Stomach smooth muscle (tissue), 2 donors: ENCODE measurements at regions not wholly inside any gene's neighbourhood (a gene's known extent, or its start where the extent isn't known, plus 50 kb on each side); places are given as distances from the start of the nearest gene placed in this dataset.

ENCODE experiments used
- H3K27ac ChIP-seq: one replicate; pipeline ENCODE4 v1.7.0; 2013; ENCODE audit warnings: mild to moderate bottlenecking, low read length, inconsistent platforms
- H3K27me3 ChIP-seq, 2 donors: one replicate each; pipeline ENCODE4 v1.7.0; 2013; ENCODE audit warnings: low read length in 2 of 2; ENCODE audit not compliant: insufficient read depth in 2 of 2, control insufficient read depth in 1 of 2
- H3K36me3 ChIP-seq, 2 donors: one replicate each; pipeline ENCODE4 v1.7.0; 2013; ENCODE audit warnings: low read length in 2 of 2; ENCODE audit not compliant: control insufficient read depth in 2 of 2, insufficient read depth in 2 of 2
- H3K4me1 ChIP-seq: one replicate; pipeline ENCODE4 v1.7.0; 2013; ENCODE audit warnings: low read length; ENCODE audit not compliant: control insufficient read depth, insufficient read depth
- H3K4me3 ChIP-seq, 2 donors: one replicate each; pipeline ENCODE4 v1.7.0; 2013; ENCODE audit warnings: low read length in 2 of 2
- H3K9ac ChIP-seq, 2 donors: one replicate each; pipeline ENCODE4 v1.7.0; 2013; ENCODE audit warnings: low read length in 2 of 2, mild to moderate bottlenecking in 1 of 2
- H3K9me3 ChIP-seq, 2 donors: one replicate each; pipeline ENCODE4 v1.7.0; 2013; ENCODE audit warnings: low read length in 2 of 2; ENCODE audit not compliant: control insufficient read depth in 2 of 2
- donor health status: healthy.
- donor health status: Pancreatic carcinoma.

DNA sequence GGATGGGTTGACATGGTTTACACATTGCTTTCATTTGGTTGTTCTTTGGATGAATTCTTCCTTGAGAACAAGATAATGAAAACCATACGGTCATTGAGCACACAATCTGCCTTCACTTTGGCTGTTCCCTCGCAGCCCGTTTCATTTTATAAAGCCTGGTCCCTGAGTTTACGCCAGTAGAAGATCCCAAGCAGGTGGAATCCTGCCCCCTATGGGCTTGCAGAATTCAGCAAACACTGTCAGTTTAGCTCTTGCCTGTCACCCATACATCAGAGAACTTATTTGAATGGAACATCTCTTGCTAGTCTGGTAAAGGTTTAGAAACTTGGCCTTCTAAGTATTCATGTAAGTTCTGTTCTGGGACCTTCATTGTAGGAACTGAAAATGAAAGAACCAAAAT, 666.4 kb upstream of the ZEB2 start:
- Histone ChIP-seq H3K27me3 (no peaks in the 10 kb centered on the region), H3K4me3 (no peak overlapping the region), H3K9me3 (no peaks in the 10 kb centered on the region), H3K9ac (no peak overlapping the region), H3K4me1 (no peaks in the 10 kb centered on the region), H3K27ac (no peak overlapping the region), H3K36me3 (no peaks in the 10 kb centered on the region)

DNA sequence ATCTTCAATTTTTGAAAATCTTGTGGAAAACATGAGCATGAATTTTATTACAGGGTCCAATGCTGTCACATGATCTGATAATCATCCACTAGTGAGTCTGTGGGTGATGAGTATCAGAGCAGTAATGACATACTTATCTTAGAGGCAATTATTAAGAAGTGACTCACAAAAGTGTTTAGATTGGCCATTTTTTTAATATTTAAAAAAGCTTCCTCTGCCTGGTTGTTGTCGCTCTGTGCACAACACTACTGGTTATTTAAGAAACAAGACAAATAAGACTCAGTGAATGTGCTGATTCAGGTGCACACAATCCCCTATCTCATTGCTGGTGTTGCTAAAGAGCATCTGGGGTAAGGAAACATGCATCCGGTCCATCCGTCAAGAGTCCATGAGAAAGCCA, 665.8 kb upstream of the ZEB2 start:
- Histone ChIP-seq H3K27ac (no peak overlapping the region), H3K36me3 (no peaks in the 10 kb centered on the region), H3K9me3 (no peaks in the 10 kb centered on the region), H3K4me1 (no peaks in the 10 kb centered on the region), H3K4me3 (no peak overlapping the region), H3K9ac (no peak overlapping the region), H3K27me3 (no peaks in the 10 kb centered on the region)

DNA sequence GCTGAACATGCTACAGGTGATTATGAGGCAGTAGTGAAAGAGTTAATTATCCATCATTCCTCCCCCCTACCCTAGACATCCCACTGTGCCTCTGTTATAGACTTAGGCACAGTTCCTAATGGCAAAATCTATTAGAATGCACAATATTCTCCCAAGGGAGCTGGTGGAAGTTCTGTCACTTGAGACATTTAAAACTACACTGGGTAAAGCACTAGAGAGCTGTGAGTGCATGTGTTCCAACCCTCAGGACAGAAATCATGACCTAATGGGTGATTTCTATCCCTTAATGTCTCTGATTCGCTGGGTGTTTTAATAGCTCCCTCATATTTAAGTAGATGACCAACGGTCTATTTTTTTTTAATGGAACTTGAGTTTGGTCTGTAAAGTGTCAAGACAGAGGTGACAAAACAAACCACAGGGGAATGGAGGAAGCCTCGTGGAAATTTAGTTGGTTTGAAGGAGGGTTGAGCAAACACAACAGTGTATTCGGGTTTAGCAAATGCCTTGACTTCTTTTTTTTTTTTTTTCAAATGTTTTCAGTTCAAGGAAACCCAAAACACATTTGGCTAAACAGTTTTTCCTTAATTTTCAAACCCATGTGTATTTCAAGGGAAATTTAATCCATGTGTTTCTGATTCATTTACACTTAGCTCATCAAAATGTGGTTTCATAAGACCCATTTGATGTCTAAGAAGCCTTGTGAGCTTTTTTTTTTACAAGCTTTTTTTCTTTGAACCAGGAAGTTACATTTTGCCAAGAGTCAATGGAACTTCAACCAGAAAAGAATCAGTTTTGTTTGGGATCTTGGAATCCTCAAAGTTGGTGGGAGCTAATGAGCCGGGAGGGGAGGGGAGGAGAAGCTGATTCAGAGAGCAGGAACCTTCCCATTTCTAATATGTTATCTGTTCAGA, 665.1 kb upstream of the ZEB2 start:
- no peaks in the 10 kb centered on the region for H3K9me3 ChIP-seq
- H3K27ac ChIP-seq, result no peak overlapping the region
- H3K9ac ChIP-seq, result no peak overlapping the region
- no peaks in the 10 kb centered on the region for H3K27me3 ChIP-seq
- no peaks in the 10 kb centered on the region for H3K4me1 ChIP-seq
- no peak overlapping the region for H3K4me3 ChIP-seq
- H3K36me3 ChIP-seq, result no peaks in the 10 kb centered on the region

DNA sequence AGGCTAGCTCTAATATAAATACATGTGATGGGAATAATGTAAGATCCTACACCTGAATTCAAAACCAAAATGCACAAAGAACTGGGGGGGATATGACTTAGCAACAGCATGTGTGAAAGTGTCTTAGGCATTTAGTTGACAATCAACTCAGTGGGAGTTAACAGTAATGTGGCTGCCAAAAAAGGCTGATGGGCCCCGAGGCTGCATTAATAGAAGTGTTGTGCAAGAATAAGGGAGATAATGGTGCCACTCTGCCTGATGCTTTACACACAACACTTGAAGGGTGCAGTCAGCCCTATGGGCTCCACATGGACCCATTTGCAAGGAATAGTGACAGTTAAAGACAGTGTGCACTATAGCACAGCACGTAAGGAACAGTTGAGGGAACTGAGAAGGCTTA, 649.4 kb upstream of the ZEB2 start:
- Histone ChIP-seq H3K27me3 (no peaks in the 10 kb centered on the region), H3K9ac (no peak overlapping the region), H3K4me3 (no peak overlapping the region), H3K9me3 (no peaks in the 10 kb centered on the region), H3K27ac (no peak overlapping the region), H3K36me3 (no peaks in the 10 kb centered on the region), H3K4me1 (no peaks in the 10 kb centered on the region)

DNA sequence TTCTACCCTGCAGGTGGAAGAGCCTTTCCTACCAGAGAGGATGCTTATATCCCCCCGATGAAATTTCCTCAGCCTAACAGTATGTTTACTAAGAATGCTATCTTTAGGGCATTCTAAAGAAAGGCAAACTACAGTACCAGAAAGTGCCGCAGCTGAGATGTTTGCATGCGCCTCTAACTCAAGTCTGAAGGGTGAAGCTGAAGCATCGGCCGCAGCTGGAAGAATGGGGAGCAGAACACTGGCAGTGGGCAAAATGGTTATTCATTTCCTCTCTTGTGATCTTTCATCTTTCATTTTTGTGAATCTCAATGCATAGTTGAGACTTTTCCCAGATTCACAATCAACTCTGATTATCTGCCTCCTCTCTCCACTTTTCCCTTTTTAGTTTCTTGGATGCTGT, 648.2 kb upstream of the ZEB2 start:
- Histone ChIP-seq H3K36me3 (no peaks in the 10 kb centered on the region), H3K4me3 (no peak overlapping the region), H3K9me3 (no peaks in the 10 kb centered on the region), H3K4me1 (no peaks in the 10 kb centered on the region), H3K27ac (no peak overlapping the region), H3K27me3 (no peaks in the 10 kb centered on the region), H3K9ac (no peak overlapping the region)

DNA sequence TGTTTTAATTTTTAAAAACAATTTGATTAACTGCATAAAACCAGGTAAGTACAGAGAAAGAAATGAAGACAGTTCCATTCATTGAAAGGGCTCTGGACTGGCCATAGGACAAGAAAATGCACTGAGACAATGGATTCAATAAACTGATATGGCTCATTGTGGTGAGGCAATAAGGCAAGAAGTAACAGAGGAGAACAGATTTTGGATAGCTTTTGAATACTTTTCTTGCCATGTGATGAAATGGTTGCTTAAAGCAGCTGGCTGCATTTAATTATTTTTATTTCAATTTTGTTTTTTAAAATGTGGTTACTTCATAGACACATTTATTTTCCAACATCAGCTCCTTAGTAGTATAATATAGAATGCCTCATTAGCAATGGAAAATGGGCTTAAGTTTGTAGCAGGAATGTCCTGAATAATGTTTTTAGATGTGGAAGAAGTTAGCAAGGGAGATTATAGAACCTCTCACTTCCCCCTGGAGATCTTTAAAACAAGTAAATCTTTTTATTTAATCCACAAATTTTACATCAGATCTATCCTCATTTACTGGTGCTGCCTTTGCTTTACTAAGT, 646.9 kb upstream of the ZEB2 start:
- H3K9me3 ChIP-seq, result no peaks in the 10 kb centered on the region
- H3K4me1 ChIP-seq, result no peaks in the 10 kb centered on the region
- no peaks in the 10 kb centered on the region for H3K27me3 ChIP-seq
- no peak overlapping the region for H3K27ac ChIP-seq
- no peak overlapping the region for H3K9ac ChIP-seq
- H3K36me3 ChIP-seq, result no peaks in the 10 kb centered on the region
- H3K4me3 ChIP-seq, result no peak overlapping the region

DNA sequence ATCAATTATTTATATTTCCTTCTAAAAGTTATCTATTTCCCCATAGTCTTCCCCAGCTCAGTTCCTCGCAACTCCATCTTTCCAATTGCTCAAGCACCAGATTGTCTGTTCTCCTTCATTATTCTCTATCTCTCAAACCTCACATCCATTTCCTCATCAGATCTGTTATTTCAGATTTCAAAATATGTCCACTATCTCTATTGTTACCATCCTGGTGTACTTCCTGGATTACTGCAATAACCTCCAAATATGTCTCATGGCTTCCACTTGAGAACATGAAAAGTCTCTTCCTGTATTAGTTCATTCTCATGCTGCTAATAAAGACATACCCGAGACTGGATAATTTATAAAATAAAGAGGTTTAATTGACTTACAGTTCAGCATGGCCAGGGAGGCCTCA, 641.7 kb upstream of the ZEB2 start:
- no peak overlapping the region for H3K27ac ChIP-seq
- no peak overlapping the region for H3K4me3 ChIP-seq

DNA sequence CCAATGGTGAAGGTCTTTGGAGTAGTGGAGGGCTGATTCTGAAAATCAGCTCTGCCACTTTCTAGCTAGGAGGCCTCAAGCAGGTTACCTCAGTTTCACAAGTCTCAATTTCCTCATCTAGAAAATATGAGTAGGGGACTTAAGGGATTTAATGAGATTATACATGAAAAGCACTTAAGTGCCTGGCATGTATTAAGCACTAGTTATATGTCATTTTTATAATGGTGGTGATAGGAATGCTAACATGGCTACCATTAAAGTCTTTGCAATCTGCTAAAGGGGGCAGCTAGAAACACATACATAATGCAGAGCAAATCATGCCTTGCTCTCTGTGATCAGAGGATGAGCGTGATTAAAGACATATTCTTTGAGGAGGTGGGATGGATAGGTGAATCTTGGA, 640.9 kb upstream of the ZEB2 start:
- no peak overlapping the region for H3K9ac ChIP-seq

More for the DNA sequence above, 641.7 kb upstream of the ZEB2 start:
- Histone ChIP-seq H3K4me1 (peaks cover 6% of the 10 kb centered on the region), H3K27me3 (no peaks in the 10 kb centered on the region), H3K9ac (no peak overlapping the region), H3K9me3 (no peaks in the 10 kb centered on the region), H3K36me3 (no peaks in the 10 kb centered on the region)

DNA sequence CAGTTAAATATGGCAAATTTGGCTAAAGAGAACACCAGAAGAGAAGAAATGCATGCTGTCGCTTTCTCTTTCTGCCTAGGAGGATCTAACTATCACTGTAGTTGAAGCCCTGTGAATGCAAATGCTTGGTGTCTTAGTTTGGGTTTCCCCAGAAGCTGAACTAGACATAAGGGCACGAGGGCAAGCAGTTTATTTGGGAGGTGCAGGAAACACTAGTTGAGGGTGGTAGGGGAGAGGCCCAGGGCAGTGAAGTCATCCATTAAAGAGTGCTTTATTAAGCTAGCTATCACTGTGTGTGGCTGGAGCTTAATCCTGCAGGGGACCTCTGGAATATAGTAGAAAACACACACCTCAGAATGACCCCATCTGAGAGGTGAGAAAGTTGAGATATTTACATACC, 639.8 kb upstream of the ZEB2 start:
- H3K9me3 ChIP-seq, result no peaks in the 10 kb centered on the region
- no peaks in the 10 kb centered on the region for H3K36me3 ChIP-seq
- H3K27me3 ChIP-seq, result no peaks in the 10 kb centered on the region
- no peak overlapping the region for H3K9ac ChIP-seq
- peaks cover 6% of the 10 kb centered on the region for H3K4me1 ChIP-seq
- H3K4me3 ChIP-seq, result no peak overlapping the region
- H3K27ac ChIP-seq, result no peak overlapping the region

More for the DNA sequence above, 640.9 kb upstream of the ZEB2 start:
- Histone ChIP-seq H3K4me3 (no peak overlapping the region), H3K27ac (no peak overlapping the region), H3K36me3 (no peaks in the 10 kb centered on the region), H3K9me3 (no peaks in the 10 kb centered on the region), H3K27me3 (no peaks in the 10 kb centered on the region), H3K4me1 (peaks cover 6% of the 10 kb centered on the region)

DNA sequence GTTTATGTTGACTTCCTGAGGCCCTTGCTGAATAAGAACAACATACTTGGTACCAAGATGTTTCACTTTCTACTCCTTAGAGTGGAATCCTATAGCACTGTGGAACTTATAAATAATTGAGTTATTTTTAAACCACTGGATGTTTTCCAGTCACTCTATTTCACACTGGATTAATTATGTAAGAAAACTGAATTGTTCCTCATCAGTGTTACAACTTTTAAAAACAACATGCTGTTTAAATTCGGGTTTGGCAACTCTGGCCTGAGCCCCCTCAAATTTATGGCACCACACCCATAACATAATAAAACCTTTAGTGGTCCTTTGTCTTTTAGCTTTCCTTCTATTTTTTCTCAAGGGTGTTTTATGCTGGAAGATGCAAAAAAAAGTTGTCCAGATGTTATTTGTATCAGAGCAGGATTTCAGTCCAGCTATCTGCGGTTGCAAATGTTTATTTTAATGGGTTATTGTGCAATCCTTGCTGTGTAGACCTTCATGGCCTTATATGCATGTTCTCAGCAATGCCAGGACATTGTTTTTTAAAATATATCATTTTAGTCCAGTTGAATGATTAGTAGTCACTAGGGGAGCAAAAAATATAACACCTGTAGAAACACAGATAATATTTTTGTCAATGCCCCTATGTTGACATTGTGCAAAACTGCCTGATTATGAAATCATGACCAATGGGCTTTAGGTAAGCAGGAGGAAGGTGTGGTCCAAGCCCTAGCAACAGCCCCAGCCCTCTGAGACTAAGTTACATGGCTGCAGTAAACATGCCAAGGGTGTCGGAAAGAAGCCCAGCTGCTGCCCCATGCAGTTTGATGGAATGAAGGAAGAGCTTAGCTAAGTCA, 638.0 kb upstream of the ZEB2 start:
- H3K36me3 ChIP-seq, result no peaks in the 10 kb centered on the region
- no peaks in the 10 kb centered on the region for H3K27me3 ChIP-seq
- H3K9ac ChIP-seq, result no peak overlapping the region
- peak overlapping the region in 1 of 2 donors; percentile 2 for H3K4me3 ChIP-seq
- H3K9me3 ChIP-seq, result no peaks in the 10 kb centered on the region
- no peak overlapping the region for H3K27ac ChIP-seq
- peaks cover 6% of the 10 kb centered on the region for H3K4me1 ChIP-seq
